Stimulated activated CD8-positive, alpha-beta memory T cell treated with anti-CD3 and anti-CD28 coated beads, Interleukin-4, amount 100 ng/mL, for 24 hours (primary cell): ENCODE measurements at regions not wholly inside any gene's neighbourhood (a gene's known extent, or its start where the extent isn't known, plus 50 kb on each side); places are given as distances from the start of the nearest gene placed in this dataset.
"Not testable (repeated sequence)": the region's sequence is repeated elsewhere in the genome, so short reads cannot be mapped to it uniquely, and the experiment has no call there.

Experiments
- DNase-seq: peaks from one replicate; pipeline ENCODE4 v3.0.0-alpha.2; 2020; ENCODE audit warnings: low read depth

DNA sequence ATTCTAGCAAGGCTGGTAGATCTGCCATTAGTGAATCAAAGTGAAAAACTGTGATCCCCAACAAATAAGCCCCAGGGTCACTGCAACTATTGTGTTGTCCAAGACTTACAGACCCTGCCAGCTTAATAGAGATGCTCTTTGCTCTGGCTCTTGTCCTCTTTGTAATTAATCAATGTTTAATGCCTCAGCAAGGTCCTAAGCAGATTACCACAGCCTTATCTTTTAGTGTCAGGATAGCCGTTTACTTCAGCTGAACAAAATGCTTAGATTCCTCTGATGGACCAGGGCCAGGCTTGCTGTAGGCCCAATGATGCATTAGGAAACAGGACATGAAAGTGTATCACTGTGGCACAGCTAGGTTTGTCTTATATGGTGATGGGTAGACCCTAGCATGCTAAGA, 353.3 kb downstream of the HACE1 start:
- no peak for DNase-seq

DNA sequence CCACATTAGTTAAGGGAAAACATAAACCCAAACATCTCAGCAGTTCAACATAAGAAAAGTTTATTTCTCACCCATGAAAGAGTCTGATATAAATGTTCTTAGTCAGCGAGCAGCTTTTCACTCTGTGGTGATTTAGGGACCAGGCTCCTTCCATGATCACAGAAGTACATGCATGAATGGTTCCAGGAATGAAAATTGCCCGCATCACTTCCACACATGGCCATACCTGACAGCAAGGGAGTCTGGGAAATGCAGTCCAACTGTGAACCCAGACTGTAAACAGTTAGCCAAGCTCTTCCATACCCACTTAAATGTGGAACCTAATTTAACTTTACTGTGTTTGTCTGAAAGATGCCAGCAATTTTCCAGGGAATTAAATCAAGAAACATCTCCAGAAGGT, 353.9 kb downstream of the HACE1 start:
- no peak for DNase-seq

DNA sequence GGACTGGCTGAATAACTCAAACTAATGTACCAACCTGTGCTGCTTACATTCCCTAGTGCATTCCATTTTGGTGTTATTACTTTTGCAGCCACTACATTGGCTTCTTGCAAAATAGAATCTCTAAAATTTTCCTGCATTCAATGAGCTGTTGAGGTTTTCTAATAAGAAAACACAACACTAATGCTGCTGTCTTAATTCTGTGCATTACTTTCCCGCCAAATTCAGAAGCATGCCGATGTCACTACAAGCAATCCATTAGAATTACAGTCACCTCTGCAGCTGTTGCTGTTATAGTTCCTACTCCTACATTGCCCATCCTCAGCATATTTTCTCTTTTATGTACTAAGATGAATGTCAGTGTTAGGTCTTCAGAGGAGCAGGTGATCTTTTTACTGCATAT, 359.5 kb downstream of the HACE1 start:
- no peak for DNase-seq

DNA sequence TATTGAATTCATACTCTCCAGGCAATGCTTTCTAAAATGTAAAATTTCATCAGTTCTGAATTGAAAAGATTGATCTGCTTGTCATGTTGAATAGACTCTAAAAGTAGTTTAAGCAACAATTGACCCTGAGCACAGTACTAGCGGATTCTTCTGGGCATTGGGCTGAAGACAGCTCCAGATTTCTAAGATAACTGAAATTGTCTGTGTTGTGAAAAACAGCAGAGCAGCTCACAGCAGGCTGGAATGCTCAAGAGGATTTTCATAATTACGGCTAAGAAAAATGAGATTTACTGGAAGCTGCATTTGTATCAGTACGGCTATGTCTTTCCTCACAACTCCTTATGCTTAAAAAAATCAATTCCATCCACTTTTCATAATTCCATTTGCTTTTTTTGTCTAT, 373.7 kb downstream of the HACE1 start:
- no peak for DNase-seq

DNA sequence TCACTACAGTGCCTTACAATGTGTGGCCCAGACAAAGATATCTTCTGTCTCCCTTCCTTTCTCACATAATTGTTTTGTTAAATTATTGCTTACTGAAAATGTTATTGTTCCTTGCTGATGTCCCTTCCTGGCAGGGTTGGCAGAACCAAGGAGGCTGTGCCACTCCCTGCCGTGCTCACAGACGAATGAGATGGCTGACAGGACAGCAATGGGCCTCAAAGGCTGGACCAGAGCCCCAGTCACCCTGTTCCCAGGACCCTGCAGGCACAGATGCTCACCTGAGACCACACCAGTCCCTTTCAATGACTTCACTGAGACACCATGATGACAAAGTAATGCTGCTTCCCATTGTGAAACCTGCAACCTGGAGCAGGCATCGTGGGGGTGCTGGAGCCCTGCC, 375.1 kb downstream of the HACE1 start:
- no peak for DNase-seq

DNA sequence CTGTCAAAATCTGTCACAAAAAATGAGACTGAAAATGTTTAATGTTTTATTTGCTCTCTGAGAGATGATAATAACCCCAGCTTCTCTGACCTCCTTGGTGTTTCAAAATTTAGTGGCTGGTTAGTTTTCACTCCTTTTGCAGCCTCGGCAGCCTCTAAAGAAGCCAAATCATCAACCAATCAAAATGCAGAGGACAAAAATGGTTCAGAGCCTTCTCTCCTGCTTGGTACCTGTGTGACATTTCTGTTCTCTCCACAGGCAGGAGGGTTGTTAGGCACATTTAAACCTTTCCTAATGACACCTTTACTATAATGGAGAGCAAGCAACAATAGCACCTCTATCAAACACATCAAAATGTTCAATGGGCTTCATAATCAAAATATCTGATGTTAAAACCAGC, 375.5 kb downstream of the HACE1 start:
- DNase-seq: no peak

DNA sequence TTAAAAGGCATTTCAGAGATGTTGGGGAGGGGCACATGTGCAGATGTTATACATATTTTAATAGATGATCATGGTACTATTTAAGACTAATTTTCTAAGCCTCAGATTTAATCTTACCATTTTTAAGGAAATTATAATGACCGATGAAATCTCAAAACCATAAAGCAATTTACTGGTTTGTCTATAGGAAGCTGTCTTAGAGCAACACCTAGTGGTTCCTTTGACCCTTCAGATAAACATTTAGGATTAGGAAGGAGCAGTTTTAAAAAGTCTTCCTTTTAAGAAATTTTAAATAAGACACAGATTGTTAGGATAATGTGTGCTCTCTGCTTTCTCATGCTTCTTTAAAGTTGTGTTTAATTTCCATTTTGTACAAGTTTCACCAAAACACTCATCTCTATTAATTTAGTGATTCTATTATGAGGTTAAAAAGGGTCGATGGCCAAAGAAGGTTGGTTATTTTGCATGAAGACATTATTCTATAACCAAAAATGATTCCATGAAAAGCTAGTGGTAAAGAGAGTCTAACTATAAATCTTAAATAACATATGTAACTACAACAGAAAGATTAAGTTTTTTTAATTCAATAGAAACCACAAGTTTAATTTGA, 376.4 kb downstream of the HACE1 start:
- no peak for DNase-seq

DNA sequence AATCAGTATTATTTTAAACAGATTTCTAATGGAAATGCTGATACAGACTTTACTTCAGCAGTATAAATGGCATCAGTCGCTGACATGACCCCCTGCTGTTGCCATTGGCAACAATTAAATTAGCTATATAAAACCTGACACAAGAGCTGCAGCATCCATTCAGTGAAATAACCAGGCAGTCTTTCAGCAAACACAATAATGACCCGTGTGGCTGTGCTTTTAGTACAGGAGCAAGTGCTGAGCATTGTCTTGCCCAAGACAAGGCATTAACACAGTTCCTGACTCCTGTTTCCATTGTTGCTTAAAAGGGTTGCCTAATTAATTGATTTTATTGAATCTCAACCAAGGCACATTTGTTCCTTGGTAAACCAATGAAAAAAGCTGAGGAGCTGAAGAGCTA, 382.1 kb downstream of the HACE1 start:
- no peak for DNase-seq

DNA sequence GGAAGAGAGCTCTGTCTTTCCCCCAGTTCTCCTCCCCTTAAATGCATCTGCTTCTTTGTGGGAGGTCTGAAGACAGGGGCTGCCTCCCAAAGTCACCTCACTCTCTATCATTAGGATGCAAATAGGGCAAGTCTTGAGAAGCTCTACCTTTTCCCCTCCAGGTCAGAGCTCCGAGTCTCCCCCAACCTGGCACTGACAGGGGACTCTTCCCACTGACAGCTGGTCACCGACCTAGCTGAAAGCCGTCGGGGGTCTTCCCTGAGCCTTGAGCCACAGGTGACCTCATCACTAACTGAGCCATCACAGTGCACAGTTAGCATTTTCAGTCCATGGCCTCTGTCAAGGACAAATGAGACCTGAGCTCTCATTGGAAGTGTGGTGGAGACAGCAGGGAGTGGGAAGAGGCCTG, 386.7 kb downstream of the HACE1 start:
- DNase-seq: no peak

DNA sequence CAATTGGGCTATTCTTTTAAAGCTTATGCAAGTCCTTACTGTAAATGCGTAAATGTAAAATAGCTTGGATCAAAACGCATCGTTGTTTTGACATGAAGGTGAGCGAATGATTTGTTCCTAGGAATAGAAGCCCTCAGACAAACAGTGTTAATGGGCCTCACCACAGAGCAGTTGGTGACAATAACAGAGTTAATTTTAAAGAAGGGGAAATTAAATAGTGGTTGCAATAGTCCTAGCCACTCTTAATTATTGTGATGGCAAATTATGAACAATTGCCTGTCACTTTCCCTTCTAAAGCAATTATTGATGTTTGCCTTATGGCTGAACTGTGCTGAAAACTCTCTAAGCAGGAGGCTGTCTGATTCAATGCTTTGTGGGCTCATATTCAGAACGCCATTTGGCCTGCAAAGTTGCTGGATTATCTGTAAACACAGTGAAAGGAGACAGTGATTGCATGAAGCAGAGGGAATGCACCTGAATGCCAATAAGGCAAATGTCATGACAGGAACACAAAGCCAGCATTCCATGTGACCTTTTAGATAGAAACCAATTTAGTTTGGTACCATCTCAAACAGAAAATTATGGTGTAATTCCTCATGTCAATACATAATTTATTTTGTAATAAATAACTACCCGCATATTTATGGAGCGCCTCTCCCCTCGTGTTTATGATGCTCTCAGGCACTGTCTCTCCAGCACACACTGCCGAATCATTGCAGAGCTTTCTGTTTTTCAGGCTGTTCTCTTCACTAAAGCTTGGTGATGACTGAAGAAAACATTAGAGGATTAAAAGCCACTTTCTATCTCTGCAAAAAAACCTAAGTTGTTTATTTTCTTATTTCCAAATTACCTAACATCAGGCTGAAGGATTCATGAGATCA, 387.5 kb downstream of the HACE1 start:
- DNase-seq: no peak

DNA sequence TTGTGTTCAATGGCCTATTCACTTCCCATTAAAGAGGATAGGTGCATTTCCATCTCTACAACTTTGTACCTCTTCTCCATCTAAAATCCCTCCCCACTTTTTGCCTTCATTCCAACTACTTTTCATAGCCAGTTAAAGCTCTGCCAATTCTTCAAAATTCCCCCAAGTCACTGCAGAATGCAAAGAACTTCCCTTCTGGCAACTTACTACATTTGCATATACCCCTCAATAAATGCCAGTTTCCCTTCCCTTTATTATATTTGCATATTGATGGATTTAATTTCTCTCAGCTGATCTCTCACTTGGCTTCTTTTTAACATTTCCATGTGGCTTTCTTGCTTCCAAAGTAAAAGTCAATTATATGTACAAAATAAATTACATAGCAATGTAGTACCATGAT, 393.4 kb downstream of the HACE1 start:
- no peak for DNase-seq

DNA sequence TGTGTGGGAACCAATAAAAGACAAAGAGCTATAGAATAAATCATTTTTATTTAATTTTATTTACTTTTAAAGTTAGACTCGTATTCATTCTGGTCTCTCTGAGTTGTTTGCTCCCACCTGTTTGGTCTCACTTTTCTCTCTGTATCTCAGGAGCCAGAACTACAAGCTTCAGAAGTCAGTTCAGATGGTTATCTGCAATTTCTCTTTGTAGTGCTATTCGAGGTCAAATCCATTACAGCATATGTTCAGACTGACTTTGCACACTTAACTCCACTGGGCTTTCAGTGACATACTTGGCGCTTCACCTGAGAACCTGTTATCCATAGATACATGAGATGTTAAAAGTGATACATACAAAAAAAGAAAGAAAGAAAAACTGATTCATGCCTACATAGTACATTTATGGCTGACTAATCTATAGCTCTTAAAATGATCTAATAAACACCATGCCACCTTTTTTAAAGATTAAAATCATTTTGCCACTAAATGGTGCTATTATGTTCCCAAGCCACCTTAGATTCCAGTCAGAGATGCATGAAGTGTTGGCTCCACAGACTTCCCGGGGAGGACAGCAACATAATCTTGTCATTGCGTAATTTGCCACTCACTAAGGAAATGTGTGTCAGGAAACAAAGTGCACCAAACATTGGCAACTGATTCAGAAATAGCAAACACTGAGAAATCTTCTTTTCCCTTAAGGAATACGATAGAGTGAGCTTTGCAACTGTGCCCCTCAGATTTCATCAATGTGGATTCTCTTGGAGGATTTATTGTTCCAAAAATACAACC, 396.7 kb downstream of the HACE1 start:
- no peak for DNase-seq

DNA sequence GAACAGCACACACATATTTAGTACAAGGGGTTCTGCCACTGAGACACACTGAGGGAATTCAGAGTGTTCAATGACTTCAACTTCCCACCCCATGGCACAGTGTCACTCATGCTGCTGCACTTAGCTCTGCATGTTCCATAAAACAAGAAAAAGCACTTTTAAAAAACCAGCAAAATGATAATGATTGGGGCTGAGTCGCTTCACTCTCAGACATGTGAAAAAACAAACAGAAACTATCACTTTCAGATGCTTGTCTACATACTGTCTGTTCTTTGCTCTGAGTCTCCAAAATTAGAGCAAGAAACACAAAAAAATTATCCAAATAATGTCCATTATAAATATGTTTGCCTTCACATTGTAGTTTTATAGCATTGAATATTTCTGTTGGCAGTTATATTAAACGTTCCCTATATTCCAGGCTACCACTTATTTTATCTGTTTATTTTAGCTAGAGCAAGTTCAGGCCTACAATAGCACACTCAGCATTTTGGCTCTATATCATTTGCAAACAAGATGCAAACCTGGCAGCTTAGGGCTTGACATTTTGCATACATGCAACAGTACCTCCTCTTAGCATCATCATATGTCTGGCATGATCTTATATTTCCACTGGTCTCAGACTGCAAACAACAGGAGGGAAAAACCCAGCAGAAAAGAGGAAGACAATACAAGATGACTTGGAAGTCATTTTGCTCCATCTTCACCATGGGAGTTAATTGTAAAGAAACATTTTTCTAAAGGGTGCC, 398.8 kb downstream of the HACE1 start:
- no peak for DNase-seq

DNA sequence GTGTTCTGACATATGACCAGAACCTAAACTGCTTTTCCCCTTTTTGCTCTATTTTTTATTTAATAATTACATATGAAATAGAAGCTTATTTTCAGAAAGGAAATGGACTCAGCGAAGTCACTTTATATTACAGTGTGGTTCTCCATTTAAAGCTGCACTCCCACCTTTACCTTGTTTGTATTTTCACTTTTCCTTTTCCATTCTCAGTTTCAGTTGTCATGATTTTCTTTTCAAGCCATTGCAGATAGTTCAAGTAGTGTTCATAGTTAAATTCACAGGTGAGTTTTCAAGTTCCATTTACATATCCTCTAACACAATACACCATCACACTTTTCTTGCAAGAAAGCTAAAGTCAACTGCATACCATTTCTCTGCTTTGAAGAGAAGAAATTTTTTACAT, 400.2 kb downstream of the HACE1 start:
- DNase-seq: no peak

DNA sequence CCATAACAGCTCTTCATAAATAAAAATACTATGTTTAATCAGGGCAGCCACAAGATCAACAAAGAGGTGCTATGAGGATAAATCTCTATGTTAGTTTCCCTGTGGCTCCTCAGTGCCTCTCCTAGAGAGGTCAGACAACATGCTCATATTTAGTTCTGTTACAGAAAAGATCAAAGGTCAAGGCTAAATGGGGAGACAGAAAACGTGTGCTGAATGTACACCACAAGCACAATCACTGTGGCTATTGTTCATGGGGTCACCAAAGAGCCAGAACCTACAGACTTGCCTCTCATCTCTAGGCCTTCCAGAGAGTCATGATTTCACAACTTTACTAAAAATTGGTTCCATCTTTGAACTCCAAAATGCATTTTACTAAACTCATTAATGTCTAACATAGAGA, 409.8 kb downstream of the HACE1 start:
- no peak for DNase-seq

DNA sequence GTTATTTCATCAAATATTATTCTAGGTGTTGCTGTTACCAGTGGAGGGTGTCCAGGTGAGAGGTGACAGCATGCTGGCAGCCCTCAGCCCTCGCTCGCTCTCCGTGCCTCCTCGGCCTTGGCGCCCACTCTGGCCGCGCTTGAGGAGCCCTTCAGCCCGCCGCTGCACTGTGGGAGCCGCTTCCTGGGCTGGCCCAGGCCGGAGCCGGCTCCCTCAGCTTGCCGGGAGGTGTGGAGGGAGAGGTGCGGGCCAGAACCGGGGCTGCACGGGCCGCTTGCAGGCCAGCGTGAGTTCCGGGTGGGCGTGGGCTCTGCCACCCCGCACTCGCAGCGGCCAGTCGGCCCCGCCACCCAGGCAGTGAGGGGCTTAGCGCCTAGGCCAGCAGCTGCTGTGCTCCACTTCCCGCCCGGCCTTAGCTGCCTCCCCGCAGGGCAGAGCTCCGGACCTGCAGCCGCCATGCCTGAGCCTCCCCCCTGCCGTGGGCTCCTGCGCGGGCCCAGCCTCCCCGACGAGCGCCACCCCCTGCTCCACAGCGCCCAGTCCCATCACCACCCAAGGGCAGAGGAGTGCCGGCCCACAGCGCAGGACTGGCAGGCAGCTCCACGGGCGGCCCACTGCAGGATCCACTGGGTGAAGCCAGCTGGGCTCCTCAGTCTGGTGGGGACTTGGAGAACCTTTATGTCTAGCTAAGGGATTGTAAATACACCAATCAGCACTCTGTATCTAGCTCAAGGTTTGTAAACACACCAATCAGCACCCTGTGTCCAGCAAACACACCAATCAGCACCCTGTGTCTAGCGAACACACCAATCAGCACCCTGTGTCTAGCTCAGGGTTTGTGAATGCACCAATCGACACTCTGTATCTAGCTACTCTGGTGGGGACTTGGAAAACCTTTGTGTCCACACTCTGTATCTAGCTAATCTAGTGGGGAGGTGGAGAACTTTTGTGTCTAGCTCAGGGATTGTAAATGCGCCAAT, 413.3 kb downstream of the HACE1 start:
- DNase-seq: not testable (repeated sequence)

DNA sequence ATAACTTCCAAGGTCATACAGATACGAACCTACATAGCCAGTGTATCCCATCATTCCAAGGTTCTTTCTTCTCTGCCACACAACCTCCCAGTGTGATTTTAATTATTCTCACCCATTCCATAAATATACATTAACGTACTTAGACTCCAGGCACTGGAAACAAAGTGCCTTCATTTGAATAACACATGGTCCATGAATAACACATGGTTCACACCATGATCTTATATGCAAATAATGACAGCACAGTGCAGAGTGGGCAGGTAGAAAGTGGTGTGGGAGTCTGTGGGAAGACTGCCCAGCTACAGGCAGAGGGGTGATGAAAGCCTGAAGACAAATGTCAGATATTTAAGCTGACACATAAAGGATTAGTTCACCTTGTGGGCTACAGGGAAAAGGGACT, 425.2 kb downstream of the HACE1 start:
- no peak for DNase-seq

DNA sequence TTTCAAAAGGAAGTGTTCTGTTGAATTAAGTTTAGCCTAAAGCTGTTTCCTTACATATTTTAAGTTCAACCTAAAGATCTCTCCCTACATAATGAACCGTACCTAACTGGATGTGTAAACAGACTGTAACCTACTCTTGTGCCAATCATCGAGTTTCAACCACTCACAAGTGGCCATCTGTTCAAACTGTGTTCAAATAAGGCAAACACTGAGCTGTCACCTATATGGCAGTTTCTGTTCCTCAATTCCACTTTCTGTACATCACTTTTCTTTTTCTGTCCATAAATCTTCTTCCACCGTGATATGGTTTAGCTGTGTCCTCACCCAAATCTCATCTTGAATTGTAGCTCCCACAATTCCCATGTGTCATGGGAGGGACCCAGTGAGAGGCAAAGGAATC, 428.6 kb downstream of the HACE1 start:
- no peak for DNase-seq

DNA sequence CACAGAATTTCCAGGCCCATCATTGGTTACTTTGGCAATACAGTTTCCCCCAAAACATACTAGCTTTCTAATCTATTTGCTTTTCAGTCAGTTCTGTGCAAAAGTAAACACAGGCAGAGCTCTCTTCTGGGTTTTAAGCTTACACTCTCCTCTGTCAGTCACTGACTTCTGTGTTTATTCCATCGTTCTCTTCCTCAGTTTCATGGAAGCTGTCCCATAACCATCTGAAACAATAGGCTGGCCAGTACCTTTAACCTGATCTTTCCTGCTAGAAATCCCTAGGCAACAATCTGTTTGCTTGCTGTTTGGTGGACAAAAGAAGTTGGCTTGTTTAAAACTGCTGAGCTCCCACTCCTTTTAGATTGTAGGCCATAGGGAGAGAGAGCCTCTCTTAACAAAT, 431.5 kb downstream of the HACE1 start:
- DNase-seq: no peak

DNA sequence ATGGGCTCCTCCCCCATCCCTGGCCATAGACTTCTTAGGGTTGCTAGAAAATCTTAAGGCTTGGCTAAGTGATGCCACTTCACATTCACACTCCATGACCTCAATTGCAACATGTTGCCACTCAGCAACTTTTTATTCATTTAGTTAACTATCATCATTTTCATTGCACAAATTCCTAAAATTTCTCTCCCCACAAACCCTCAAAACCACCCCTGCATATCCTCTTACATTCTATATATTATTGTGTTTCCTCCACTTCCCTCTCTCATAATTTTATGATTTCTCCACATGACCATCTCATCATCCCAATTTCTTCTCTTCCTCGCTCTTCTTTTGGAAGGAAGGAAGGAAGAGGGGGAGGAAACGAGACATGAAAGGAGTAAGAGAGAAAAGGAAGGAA, 436.0 kb downstream of the HACE1 start:
- DNase-seq: no peak

DNA sequence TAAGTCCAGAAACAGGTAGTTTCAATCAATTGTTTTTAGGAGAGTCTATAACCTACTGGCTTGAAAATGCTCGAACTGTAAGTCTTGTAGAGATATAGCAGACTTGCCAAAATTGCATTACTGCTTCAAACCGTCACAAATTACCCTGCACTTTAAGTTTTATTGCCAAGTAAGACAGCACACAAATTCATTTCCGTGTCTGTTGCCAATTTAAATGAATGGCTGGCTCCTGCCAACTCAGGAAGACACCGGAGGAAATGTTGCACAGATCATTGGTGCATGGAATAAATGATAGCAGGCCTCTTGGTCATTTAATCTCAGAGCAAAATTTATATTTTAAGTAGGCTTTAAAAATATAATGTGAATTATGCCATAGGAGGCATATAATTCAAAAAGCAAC, 438.1 kb downstream of the HACE1 start:
- DNase-seq: no peak
